Activated naive CD4-positive, alpha-beta T cell treated with anti-CD3 and anti-CD28 coated beads, Interleukin-2, amount 10 ng/mL, durations not matched to agents 7 days and 5 days (primary cell): ENCODE measurements at regions not wholly inside any gene's neighbourhood (a gene's known extent, or its start where the extent isn't known, plus 50 kb on each side); places are given as distances from the start of the nearest gene placed in this dataset.
"Not testable (repeated sequence)": the region's sequence is repeated elsewhere in the genome, so short reads cannot be mapped to it uniquely, and the experiment has no call there.

Source experiments
- CTCF ChIA-PET: fragments of 350-600 bp; sonication (Branson Sonifier 250); formaldehyde crosslinking; loops from one replicate; lab custom pipeline; 2021; ENCODE audit warnings: antibody characterized with exemption; lab: Charles Lee
- DNase-seq: peaks from one replicate; pipeline ENCODE4 v3.0.0-alpha.2; 2020
- H3K27ac Mint-ChIP-seq: one replicate; pipeline ENCODE4 v1.8.0; 2021; ENCODE audit warnings: mild to moderate bottlenecking, moderate library complexity, mixed read lengths
- H3K27me3 Mint-ChIP-seq: one replicate; pipeline ENCODE4 v1.8.0; 2021; ENCODE audit warnings: mild to moderate bottlenecking, mixed read lengths
- H3K36me3 Mint-ChIP-seq: one replicate; pipeline ENCODE4 v1.8.0; 2021; ENCODE audit warnings: mixed read lengths
- H3K4me1 Mint-ChIP-seq: one replicate; pipeline ENCODE4 v1.8.0; 2021; ENCODE audit warnings: mixed read lengths
- H3K4me3 Mint-ChIP-seq: one replicate; pipeline ENCODE4 v1.8.0; 2021; ENCODE audit warnings: mild to moderate bottlenecking, moderate library complexity, mixed read lengths
- H3K9me3 Mint-ChIP-seq: one replicate; pipeline ENCODE4 v1.8.0; 2021; ENCODE audit warnings: mixed read lengths

GRCh38 chr14:89506891-89507452 lies 89.9 kb upstream of the FOXN3 start:
- CTCF ChIA-PET, DNase-seq, H3K9me3 Mint-ChIP-seq, H3K27me3 Mint-ChIP-seq, H3K4me3 Mint-ChIP-seq, H3K27ac Mint-ChIP-seq: not testable (repeated sequence)
- H3K4me1 Mint-ChIP-seq: peaks cover 67% of the 10 kb centered on the region
- H3K36me3 Mint-ChIP-seq: peaks cover 37% of the 10 kb centered on the region

GRCh38 chr14:89504602-89505313 lies 87.7 kb upstream of the FOXN3 start:
- Mint-ChIP-seq H3K4me1 (peaks cover 45% of the 10 kb centered on the region), H3K27me3 (no peaks in the 10 kb centered on the region), H3K4me3 (no peak overlapping the region), H3K36me3 (peaks cover 37% of the 10 kb centered on the region), H3K27ac (no peak overlapping the region), H3K9me3 (no peaks in the 10 kb centered on the region)
- CTCF ChIA-PET: interaction anchor here (0.6 to 0.7 kb wide), 2 partner anchors 75 to 344 kb away, joined by 3 read pairs; no protein-coding TSS in a partner anchor
- DNase-seq: peak; percentile 50

DNA sequence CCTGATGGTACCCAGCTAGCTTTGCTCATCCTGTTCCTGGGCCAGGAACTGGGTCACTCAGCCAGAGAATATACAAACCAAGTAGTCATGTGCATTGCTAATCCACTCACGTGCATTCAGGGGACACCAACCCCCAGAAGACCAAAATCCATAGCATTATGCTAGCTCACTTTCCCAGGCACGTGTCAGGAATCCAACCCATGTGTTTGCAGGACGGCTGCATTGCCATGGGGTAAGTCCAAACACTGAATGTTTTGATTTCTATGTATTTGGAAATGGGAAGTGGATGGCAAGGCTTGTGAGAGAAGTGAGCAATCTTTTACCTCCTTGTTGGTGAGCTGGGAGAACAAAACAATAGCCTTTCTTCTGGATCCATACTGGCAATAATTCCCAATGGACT lies 87.1 kb upstream of the FOXN3 start:
- no peak overlapping the region for H3K27ac Mint-ChIP-seq
- no peaks in the 10 kb centered on the region for H3K9me3 Mint-ChIP-seq
- H3K36me3 Mint-ChIP-seq: peaks cover 38% of the 10 kb centered on the region
- DNase-seq: no peak
- CTCF ChIA-PET: interaction anchor here (0.6 to 0.7 kb wide), 2 partner anchors 38 to 345 kb away, joined by 3 read pairs; no protein-coding TSS in a partner anchor
- H3K4me1 Mint-ChIP-seq: peaks cover 40% of the 10 kb centered on the region
- no peaks in the 10 kb centered on the region for H3K27me3 Mint-ChIP-seq
- H3K4me3 Mint-ChIP-seq: no peak overlapping the region

DNA sequence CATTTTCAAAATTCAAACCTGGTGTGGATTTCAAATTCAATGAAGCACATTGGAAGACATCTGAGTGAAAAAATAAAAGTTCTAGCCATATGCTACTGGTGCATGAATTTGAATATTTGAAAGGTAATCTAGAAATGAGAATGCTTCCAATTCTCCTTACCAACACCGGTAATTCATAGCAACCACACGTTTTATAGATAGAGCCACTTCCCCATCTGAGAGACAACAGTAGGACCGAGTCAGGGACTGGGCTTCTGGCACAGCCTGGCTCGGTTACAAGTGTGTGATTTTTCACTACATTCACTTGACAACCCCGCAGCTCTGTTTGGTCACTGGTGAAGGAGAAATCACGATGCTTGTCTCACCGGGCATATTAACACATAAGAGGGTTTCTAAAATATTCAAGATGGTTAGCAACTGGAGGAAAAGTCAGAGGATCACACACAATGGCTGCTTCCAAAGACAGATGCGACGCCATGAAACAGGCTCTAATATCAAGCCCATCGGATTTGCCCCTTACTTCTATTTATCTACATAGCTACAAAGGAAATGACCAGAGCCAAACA lies 86.5 kb upstream of the FOXN3 start:
- Mint-ChIP-seq H3K9me3 (no peaks in the 10 kb centered on the region), H3K27ac (no peak overlapping the region), H3K4me3 (no peak overlapping the region), H3K36me3 (peaks cover 38% of the 10 kb centered on the region), H3K27me3 (no peaks in the 10 kb centered on the region), H3K4me1 (peaks cover 35% of the 10 kb centered on the region)
- no peak for DNase-seq
- CTCF ChIA-PET: interaction anchor here (0.7 kb wide), 2 partner anchors 38 to 90 kb away, joined by 3 read pairs; no protein-coding TSS in a partner anchor

GRCh38 chr14:89502966-89503365 lies 85.9 kb upstream of the FOXN3 start:
- Mint-ChIP-seq H3K36me3 (peaks cover 37% of the 10 kb centered on the region), H3K9me3 (no peaks in the 10 kb centered on the region), H3K27ac (no peak overlapping the region), H3K4me1 (peaks cover 30% of the 10 kb centered on the region), H3K27me3 (no peaks in the 10 kb centered on the region), H3K4me3 (no peak overlapping the region)
- CTCF ChIA-PET: interaction anchor here (0.7 kb wide), 1 partner anchor 91 kb away, joined by 3 read pairs; no protein-coding TSS in a partner anchor
- DNase-seq: no peak

GRCh38 chr14:89501381-89501780 lies 84.3 kb upstream of the FOXN3 start:
- no peak for DNase-seq
- Mint-ChIP-seq H3K27me3 (no peaks in the 10 kb centered on the region), H3K4me3 (no peak overlapping the region), H3K27ac (no peak overlapping the region), H3K9me3 (no peaks in the 10 kb centered on the region), H3K36me3 (peaks cover 35% of the 10 kb centered on the region), H3K4me1 (peaks cover 21% of the 10 kb centered on the region)
- CTCF ChIA-PET: interaction anchor here (1.0 kb wide), 1 partner anchor 71 kb away, joined by 3 read pairs; no protein-coding TSS in a partner anchor

- peaks cover 21% of the 10 kb centered on the region for H3K4me1 Mint-ChIP-seq
Measured at GRCh38 chr14:89500303-89500702, 83.3 kb upstream of the FOXN3 start.

GRCh38 chr14:89498878-89499277 lies 81.8 kb upstream of the FOXN3 start:
- Mint-ChIP-seq H3K9me3 (no peaks in the 10 kb centered on the region), H3K4me3 (no peak overlapping the region), H3K27ac (no peak overlapping the region), H3K4me1 (peaks cover 8% of the 10 kb centered on the region), H3K27me3 (no peaks in the 10 kb centered on the region), H3K36me3 (peaks cover 29% of the 10 kb centered on the region)
- CTCF ChIA-PET: no interaction called here
- DNase-seq: no peak

More at GRCh38 chr14:89500303-89500702, 83.3 kb upstream of the FOXN3 start:
- Mint-ChIP-seq H3K9me3 (no peaks in the 10 kb centered on the region), H3K27ac (no peak overlapping the region), H3K36me3 (peaks cover 35% of the 10 kb centered on the region), H3K4me3 (no peak overlapping the region), H3K27me3 (no peaks in the 10 kb centered on the region)
- no peak for DNase-seq
- CTCF ChIA-PET: no interaction called here

DNA sequence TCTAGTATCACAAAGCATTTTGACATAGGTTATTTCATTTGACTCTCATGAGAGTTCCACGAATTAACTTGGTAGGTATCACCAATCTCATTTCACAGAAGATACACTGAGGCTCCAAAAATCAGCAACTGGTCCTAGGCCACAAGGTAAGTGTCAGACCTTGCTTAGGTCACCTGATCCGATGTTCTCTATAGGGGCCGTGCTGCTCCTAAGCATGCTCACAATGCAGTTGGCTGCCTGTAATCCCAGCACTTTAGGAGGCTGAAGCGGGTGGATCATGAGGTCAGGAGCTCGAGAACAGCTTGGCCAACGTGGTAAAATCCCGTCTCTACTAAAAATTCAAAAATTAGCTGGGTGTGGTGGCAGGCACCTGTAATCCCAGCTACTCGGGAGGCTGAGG lies 78.7 kb upstream of the FOXN3 start:
- CTCF ChIA-PET: no interaction called here
- H3K36me3 Mint-ChIP-seq: peaks cover 11% of the 10 kb centered on the region
- no peak overlapping the region for H3K27ac Mint-ChIP-seq
- no peak for DNase-seq
- H3K4me1 Mint-ChIP-seq: no peaks in the 10 kb centered on the region
- no peaks in the 10 kb centered on the region for H3K9me3 Mint-ChIP-seq
- H3K27me3 Mint-ChIP-seq: no peaks in the 10 kb centered on the region
- no peak overlapping the region for H3K4me3 Mint-ChIP-seq

DNA sequence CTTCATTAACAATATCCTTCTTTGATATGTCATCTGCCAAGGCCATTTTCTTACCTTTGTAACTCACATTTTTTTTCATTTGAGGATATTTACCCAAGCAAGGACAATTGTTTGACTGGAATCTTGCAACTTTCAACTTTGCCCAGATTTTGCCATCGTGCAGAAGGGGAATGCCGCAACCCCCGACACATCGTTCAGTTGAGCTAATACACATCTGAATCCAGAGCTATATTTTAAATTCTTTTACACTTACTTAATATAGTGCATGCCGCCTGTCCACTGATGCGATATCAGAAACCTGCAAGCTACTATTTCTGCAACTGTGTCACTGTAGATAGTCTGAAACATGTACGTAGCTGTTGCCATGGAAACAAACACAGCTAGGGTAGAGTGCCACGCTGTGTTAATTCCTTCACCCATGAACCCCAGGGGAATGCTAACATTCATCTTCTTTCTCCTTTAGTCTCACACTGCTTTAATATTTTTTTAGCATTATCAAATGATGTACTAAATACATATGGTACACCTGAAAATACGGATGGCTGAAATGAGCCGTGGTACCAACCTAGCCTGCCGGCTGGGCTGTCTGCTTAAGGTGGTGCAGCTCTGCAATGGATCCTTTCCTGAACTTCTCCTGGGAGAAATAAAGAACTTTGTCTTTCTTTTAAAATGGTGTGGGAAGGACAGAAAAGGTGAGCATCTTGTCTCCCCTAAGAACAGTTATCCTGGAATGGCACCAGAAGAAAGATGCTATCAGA lies 77.0 kb upstream of the FOXN3 start:
- H3K4me1 Mint-ChIP-seq: no peaks in the 10 kb centered on the region
- CTCF ChIA-PET: no interaction called here

DNA sequence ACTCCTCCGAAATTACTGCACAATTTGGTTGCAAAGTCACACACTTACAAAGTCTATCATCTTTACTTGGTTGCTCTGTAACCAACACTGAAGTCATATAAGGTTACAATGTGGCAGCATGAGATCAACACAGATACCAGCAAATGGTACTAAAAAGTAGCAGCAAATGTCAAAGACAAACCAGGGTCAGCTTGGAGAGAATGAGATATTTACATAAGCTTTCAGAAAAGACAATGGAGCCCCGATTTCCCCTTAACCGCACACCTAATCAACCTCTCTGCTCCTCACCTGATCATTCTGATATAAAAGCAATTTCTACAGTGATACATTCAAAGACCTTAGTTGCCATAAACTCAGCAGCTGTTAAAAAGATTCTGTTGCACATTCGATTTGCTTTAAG lies 76.4 kb upstream of the FOXN3 start:
- no peaks in the 10 kb centered on the region for H3K4me1 Mint-ChIP-seq
- H3K4me3 Mint-ChIP-seq: no peak overlapping the region
- CTCF ChIA-PET: no interaction called here
- no peaks in the 10 kb centered on the region for H3K9me3 Mint-ChIP-seq
- no peak overlapping the region for H3K27ac Mint-ChIP-seq
- H3K27me3 Mint-ChIP-seq: no peaks in the 10 kb centered on the region
- H3K36me3 Mint-ChIP-seq: peaks cover 5% of the 10 kb centered on the region
- no peak for DNase-seq

More for the DNA sequence above, 77.0 kb upstream of the FOXN3 start:
- peaks cover 7% of the 10 kb centered on the region for H3K36me3 Mint-ChIP-seq
- H3K27ac Mint-ChIP-seq: no peak overlapping the region
- H3K4me3 Mint-ChIP-seq: no peak overlapping the region
- DNase-seq: no peak
- no peaks in the 10 kb centered on the region for H3K27me3 Mint-ChIP-seq
- no peaks in the 10 kb centered on the region for H3K9me3 Mint-ChIP-seq

GRCh38 chr14:89491711-89492381 lies 74.8 kb upstream of the FOXN3 start:
- no peak for DNase-seq
- H3K36me3 Mint-ChIP-seq: peaks cover 9% of the 10 kb centered on the region
- no peak overlapping the region for H3K4me3 Mint-ChIP-seq
- H3K4me1 Mint-ChIP-seq: no peaks in the 10 kb centered on the region
- no peak overlapping the region for H3K27ac Mint-ChIP-seq
- H3K9me3 Mint-ChIP-seq: no peaks in the 10 kb centered on the region
- no peaks in the 10 kb centered on the region for H3K27me3 Mint-ChIP-seq
- CTCF ChIA-PET: no interaction called here

DNA sequence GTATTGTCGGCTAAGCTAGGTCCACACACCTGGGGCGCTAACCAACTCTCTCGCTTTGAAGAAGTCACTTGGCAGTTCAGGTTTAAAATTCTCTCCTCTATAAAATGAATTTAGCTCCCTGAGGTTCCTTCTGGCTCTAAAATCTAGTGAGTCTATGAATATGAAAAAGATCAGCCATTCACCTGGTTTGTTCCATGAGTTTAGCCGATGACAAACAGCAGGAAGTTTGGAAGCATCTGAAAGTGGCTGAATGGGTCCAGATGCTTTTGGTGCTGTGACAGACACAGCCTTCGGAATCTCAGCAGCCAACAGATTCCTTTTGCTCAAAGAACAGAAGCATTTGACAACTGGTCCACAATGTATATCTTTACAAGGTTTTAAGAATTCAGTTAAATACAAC lies 73.4 kb upstream of the FOXN3 start:
- CTCF ChIA-PET: no interaction called here
- Mint-ChIP-seq H3K36me3 (peaks cover 20% of the 10 kb centered on the region), H3K4me1 (peaks cover 4% of the 10 kb centered on the region)

More for the DNA sequence above, 73.4 kb upstream of the FOXN3 start:
- no peak overlapping the region for H3K4me3 Mint-ChIP-seq
- H3K9me3 Mint-ChIP-seq: no peaks in the 10 kb centered on the region
- H3K27ac Mint-ChIP-seq: no peak overlapping the region
- no peak for DNase-seq
- H3K27me3 Mint-ChIP-seq: no peaks in the 10 kb centered on the region
